Gastrocnemius medialis (tissue), 4 donors: ENCODE measurements at regions not wholly inside any gene's neighbourhood (a gene's known extent, or its start where the extent isn't known, plus 50 kb on each side); places are given as distances from the start of the nearest gene placed in this dataset.

Source experiments
- CTCF ChIP-seq, 5 experiments: fragments of 450-650 bp in 3 of 5; fragments of 200-600 bp in 2 of 5; sonication (generic) in 2 of 5; IDR thresholded peaks in 4 of 5; conservative IDR thresholded peaks in 1 of 5; 1 replicate in 4 of 5; 2 replicates in 1 of 5; pipeline ENCODE4 v1.5.1; 2016 to 2019; ENCODE audit warnings: antibody characterized with exemption in 5 of 5, mild to moderate bottlenecking in 3 of 5, moderate library complexity in 3 of 5
- POLR2A ChIP-seq, 2 donors: fragments of 450-650 bp; IDR thresholded peaks; one replicate each; pipeline ENCODE4 v1.6.1; 2017; ENCODE audit warnings: antibody characterized with exemption in 2 of 2, mild to moderate bottlenecking in 2 of 2, moderate library complexity in 2 of 2

- TF ChIP-seq CTCF (IDR thresholded peaks at IDR 0.05 in 4 of 5, conservative IDR thresholded peaks at IDR 0.05 in 1 of 5): no peak
- no peak for TF ChIP-seq POLR2A (IDR thresholded peaks at IDR 0.05)
Observed at GRCh38 chr4:67397931-67398330, 147.4 kb downstream of the CENPC start.
